Jurkat, Clone E6-1 (cell line): ENCODE measurements at regions not wholly inside any gene's neighbourhood (a gene's known extent, or its start where the extent isn't known, plus 50 kb on each side); places are given as distances from the start of the nearest gene placed in this dataset.
A peak's percentile ranks its signal among the peaks of the same experiment; 100 is the strongest.
"Not testable (repeated sequence)": the region's sequence is repeated elsewhere in the genome, so short reads cannot be mapped to it uniquely, and the experiment has no call there.

Source experiments
- DNase-seq: peaks from one replicate; pipeline ENCODE4 v3.0.0-alpha.2; 2011; ENCODE audit warnings: low read depth, low spot score
- H3K4me3 ChIP-seq: 2 replicates; pipeline ENCODE4 v1.5.1; 2011; ENCODE audit warnings: mild to moderate bottlenecking, low read length, control low read depth, moderate library complexity

DNA sequence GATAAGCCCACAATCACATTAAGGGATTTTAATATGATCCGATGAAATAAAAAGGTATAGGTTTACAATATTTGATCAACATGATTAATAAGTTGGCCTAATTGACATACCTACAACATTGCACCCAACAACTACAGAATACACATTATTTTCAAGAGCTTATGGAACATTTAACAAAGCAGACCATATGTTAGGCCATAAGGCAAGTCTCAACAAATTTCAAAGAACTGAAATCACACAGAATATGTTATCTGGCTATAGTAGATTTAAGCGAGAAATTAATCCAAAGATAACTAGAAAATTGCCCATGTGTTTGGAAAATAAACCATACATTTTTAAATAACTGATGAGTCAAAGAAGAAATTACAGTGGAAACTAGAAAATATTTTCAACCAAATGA is 126.0 kb upstream of the KCNG1 start:
- no peak for DNase-seq
- H3K4me3 ChIP-seq = no peak overlapping the region

DNA sequence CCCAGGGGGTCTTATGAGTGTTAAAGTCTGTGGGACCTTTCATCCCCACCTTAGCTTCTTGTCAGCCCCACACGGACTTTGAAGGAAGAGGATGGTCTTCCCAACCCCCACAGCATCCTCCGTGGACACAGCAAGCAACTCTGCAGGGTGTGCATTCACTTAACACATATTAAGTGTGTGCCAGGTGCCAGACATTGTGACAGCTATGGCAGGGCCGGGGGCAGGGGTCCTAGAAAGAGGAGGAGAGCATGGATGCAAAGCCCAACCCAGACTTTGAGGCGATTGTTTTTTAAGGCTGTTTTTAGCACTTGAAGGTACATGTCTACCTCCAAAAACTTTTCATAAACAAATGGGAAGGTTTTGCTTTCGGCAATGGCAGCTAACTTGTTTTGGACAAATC is 121.6 kb upstream of the KCNG1 start:
- H3K4me3 ChIP-seq = no peak overlapping the region
- no peak for DNase-seq

DNA sequence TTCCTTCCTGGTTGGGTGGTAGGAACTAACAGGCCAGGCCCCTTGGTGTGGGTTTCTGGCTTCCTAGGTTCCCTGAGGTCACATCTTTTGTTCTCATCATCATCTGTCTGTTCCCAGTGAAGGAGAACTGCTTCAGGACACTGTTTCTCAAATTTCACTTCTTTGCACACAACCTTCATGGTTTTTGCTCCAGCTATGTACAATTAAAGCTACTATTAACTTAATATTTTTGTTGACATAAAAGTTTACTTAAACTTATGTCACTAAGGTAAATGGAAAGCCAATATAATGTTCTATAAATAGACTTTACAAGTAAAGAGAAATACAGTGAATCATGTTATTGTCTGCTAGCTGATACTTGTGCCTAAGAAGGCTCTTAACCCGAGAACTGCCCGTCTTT is 120.7 kb upstream of the KCNG1 start:
- no peak for DNase-seq
- H3K4me3 ChIP-seq = no peak overlapping the region

DNA sequence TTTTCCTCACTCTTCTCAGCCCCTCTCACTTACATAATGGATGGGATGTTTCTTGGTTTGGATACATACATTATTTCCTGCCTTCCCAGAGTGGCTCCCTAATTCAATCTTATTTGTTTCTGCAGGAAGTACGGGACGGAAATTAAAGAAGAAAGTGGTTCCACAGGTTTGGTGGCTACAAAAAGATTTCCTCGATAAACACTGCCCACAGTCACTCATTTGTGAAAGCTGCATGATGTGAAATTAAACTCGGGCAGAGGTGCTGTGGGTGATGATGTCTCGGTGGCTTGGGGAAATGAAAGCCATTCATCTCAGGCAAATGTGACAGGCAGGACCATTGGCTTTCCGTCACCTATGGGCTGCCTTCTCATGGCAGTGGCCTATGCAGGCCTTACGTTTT is 119.5 kb upstream of the KCNG1 start:
- DNase-seq = no peak
- no peak overlapping the region for H3K4me3 ChIP-seq

DNA sequence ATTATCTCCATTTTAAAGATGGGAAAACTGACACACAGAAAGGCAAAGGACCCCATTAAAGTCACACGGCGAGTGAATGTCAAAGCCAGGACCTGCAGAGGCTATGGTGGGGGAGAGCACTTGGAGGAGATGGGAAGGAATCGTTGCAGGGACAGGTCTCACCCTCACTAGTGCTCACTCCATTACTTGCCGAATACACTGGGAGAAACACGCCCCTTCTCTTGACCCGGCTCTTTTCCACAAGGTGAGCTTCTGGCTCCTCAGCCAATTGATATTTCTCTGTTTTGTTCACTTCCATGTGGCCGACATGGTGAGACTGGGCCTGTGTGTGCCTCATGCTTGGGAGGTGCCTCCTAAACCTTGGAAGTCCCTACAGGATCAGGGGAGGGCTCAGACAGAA is 117.8 kb upstream of the KCNG1 start:
- no peak for DNase-seq
- no peak overlapping the region for H3K4me3 ChIP-seq

DNA sequence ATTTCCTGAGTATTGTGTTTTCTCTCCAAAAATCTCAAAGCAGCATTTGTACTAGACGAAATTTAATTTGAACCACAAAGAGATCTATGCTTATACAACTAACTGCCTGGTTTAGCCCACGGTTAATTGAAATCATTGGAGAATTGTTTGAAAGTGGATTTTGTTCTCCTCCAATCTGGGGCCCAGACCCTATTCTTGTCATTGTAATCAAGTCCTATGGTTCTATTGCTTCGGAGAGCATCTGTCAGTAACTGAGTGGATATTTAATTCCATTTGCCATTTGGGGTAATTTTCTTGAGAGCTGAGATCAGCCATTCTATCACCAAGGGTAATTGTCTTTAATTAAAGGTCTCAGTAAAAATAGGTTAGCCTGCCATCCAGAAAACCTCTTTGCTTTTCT is 117.0 kb upstream of the KCNG1 start:
- DNase-seq = no peak
- no peak overlapping the region for H3K4me3 ChIP-seq

DNA sequence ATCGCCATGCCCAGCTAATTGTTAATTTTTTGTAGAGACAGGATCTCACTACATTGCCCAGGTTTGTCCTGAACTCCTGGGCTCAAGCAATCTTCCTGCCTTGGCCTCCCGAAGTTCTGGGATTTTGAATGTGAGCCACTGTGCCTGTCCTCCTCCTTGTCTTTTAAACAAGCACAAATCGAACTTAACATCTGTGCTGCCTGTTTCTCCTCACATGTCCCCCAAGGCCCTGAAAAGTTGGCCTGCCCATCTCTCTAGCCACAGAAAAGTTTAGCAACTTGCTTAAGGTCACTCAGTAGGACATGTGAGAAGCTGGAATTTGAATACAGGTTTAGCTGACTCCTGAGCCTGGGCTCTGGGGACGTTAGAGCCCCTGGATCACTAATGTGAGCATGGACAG is 115.7 kb upstream of the KCNG1 start:
- no peak for DNase-seq
- H3K4me3 ChIP-seq = no peak overlapping the region

DNA sequence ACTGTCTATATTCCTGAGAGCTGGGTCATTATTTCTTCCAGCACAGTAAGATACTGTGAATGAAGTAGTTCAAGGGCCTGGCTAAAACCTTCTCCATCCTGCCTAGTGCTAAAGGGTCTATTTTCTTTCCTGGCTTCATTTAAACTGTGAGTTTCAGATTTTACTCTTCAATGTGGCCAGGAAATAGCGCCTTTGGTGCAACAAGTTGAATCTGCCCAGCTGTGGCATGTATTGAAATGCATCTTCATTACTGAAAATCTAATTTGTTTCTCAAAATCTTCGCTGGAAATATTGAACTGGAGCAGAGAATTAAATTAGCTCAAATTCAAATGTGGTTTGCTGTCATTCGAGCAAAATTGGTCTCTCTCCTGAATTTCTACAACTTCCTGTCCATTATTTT is 114.6 kb upstream of the KCNG1 start:
- DNase-seq = no peak
- H3K4me3 ChIP-seq = no peak overlapping the region

DNA sequence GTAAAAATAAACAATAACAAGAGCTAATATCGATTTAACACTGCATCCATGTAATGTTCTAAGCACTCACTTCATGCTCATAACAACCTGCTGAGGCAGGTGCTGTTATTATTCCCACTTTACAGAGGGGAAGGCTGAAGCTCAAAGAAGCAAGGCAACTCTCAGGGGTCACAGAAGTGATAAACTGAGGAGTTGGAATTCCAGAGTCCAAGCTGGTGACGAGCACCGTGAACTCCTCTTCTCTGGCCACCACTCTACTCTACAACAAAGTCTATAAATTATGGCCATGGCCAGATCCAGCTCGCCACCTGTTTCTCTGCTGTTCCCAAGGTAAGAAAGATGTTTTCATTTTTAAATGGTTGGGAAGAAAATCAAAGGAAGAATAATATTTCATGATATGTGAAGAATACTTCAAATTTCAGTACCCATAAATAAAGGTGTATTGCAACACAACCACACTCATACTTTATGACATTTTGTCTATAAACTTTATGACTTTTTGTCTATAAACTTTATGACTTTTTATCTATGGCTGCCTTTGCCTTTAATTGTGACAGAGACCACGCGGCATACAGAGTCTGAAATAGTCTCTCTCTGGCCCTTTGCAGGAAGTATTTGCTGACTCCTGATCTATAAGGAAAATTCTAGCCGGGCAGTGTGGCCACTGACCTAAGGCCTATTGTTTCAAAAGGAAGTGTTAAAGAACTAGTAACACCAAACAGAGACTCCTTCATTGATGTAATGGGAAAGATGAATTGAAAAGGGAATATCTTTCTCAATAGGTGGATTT is 113.2 kb upstream of the KCNG1 start:
- DNase-seq = no peak
- no peak overlapping the region for H3K4me3 ChIP-seq

DNA sequence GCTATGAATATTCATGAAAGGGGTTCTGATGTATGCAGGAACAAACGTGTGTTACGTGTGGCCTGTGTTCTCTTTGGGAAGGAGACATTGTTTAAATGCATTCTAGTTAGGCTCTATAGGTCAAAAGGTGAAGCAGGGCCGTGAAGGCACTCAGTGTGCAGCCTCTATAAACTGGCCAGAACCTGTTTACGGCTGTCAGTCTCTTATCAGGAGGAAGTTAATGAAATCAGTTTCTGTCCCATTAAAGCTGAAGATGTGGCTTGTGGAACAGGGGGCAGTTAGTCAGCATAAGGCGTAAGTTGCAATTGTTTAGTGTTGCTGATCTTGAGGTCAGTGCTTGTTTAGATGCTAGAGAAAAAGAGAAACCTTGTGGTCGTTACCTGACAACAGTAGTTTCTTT is 111.5 kb upstream of the KCNG1 start:
- DNase-seq = no peak
- H3K4me3 ChIP-seq = no peak overlapping the region

DNA sequence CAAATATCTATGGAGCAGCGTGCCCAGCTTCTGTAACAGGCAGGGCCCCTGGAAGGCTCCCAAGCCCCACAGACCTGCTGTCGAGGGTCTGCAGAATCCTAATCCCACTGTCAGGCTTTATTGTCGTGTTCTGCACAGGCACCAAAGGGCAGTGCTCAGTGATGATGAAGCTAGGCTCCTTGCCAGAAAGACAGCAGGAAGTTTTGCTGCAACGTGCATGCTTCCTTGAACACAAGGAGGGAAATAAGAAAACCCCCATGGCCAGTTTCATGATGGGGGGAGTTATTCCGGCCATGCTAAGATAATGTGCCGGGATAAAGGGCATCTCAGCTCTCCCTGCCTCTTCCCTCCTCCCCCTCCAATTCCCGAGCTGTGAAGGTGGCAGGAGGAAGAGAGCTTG is 109.4 kb upstream of the KCNG1 start:
- DNase-seq = no peak
- no peak overlapping the region for H3K4me3 ChIP-seq

DNA sequence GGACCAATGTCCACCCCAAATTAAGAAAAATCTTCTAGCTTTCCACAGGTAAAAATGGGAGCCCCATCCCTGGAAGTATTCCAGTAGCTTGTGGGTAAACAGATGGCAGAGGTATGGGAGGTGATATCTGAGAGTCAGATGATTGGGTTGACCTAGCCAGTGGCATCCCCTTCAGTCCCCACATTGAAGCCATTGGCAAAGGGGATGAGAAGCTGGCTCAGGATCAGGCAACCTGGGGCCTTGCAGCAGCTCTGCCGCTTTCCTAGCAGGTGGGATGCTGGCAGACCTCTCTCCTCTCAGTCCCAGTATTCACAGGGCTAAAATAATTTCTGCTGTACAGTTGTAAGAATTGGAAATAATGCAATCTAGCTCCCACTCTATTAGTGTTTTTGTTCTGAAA is 108.9 kb upstream of the KCNG1 start:
- no peak for DNase-seq
- H3K4me3 ChIP-seq = no peak overlapping the region

DNA sequence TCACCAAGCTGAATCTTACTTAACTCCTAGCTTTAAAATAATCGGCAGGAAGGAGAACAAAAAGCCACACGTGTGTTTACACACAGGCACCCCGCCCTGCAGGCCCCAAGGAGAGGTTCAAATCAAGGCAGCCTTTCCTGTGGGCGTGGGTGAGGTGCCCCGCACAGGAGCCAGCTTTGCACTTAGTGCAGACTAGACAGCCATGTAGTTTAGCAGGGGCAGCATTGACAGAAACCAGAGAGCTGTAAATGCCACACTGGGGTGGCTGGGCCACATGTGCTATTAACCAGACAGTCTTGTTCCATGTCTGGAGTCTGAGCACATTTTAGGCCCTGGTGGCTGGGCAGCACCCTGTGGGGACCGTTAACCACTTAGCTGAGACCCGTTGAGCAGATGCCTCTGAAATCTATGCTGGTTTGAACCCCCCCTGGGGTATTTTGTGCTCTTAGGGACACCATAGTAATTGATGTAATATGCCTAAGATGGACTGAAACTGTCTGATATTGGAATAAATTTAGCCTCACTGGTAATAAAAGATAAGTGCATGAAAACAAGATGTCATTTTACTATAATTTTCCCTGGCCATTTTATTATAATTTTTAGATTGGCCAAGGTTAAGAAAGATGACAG is 106.4 kb upstream of the KCNG1 start:
- no peak overlapping the region for H3K4me3 ChIP-seq
- no peak for DNase-seq

DNA sequence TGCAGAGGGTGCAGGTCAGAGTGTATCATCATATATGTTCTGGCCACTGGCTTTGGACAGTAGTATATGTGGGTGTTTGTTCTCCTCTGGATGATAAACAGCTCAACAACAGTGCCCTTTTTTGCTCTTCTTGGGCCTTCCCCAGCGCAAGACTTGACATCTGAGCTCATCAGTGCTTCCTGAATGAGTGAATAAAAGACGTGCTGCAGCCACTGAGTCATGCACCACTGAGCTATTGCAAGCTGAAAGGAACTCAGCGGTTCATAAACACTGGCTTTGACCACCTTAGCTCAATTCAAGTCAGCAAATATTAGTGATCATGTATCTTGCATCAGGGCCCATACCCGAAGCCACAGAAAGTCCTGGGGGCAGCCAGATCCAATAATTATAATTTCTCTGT is 105.3 kb upstream of the KCNG1 start:
- DNase-seq = no peak

DNA sequence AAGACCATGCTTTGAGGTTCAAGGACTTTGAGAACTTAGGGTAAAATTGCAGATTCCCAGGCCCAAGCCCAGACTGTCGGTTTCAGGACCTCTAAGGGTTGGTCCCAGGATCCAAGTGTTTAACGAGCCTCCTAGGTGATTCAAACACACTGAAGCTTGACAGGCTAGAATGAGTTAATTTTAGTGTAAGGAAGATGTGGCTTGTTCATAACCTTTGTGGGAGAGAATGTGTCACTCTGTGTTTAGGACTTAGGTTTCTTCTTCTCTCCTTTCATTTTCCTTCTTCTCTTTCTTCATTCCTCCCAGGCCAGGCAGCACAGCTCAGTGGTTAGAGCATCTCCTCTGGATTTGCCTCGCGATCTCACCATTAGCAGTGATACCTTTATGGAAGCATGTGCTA is 104.8 kb upstream of the KCNG1 start:
- no peak overlapping the region for H3K4me3 ChIP-seq
- DNase-seq = no peak

More for the DNA sequence above, 105.3 kb upstream of the KCNG1 start:
- H3K4me3 ChIP-seq = no peak overlapping the region

DNA sequence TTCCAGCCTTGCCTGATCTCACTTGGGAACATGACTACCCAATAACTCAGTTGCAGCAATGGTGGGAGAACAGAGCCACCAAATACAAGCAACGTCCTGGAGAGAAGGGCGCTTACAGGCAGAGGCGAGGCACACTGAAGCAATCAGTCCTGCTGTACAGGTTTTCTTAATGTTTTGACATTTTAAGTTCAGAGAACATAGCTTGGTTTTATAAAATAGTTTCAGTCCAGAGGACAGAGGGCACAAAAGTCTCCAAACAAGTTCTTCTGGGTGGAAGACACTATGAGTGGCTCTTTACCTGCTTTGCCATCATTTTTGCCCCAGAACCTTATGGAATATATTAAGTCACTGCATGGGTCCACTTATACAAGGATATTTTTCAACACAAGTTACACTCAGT is 103.4 kb upstream of the KCNG1 start:
- DNase-seq = no peak
- H3K4me3 ChIP-seq = no peak overlapping the region

DNA sequence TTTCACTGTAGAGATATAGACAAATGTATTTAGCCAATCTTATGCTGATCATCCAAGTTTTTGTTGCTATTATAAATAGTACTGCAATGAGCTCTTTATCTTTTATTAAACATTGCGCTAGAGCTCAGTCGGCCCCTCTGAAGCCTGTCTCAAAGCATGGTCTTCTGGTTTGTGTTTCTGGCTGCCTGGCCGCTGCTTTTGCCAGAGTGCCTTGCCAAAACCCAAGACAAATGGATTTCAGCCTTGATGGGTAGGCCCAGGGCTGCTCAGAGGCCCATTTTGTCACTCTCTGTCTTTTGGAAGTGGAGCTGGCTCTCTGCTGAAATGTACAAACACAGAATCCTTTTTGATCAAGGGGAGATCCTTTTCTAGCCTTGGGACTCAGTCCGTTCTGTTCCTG is 102.9 kb upstream of the KCNG1 start:
- DNase-seq = no peak
- H3K4me3 ChIP-seq = no peak overlapping the region

DNA sequence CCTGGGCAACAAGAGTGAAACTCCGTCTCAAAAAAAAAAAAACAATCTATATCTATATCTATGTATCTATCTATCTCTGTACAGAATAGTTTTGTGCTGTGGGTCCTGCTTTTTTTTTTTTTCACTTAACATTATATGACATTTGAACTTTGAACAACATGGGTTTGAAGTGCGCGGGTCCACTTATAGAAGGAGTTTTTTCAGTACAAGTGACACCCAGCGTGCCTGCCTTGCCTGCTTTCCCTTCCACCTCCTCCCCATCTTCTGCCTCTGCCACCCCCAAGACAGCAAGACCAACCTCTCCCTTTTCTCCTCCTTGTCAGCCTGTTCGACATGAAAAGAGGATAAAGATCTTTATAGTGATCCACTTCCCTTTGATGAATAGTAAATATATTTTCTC is 102.2 kb upstream of the KCNG1 start:
- H3K4me3 ChIP-seq = no peak overlapping the region
- no peak for DNase-seq

DNA sequence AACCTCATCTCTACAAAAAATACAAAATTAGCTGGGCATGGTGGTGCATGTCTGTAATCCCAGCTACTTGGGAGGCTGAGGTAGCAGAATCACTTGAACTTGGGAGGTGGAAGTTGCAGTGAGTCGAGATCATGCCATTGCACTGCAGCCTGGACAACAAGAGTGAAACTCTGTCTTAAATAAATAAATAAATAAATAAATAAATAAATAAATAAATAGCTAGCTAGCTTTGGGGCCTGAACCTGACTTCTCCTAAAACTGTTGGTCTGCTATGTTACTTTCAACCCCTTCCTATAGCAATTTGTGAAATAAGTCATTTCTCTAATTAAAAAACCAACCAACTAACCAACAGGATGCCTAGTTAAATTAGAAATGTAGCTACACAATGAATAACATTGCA is 101.0 kb upstream of the KCNG1 start:
- H3K4me3 ChIP-seq, DNase-seq: not testable (repeated sequence)

DNA sequence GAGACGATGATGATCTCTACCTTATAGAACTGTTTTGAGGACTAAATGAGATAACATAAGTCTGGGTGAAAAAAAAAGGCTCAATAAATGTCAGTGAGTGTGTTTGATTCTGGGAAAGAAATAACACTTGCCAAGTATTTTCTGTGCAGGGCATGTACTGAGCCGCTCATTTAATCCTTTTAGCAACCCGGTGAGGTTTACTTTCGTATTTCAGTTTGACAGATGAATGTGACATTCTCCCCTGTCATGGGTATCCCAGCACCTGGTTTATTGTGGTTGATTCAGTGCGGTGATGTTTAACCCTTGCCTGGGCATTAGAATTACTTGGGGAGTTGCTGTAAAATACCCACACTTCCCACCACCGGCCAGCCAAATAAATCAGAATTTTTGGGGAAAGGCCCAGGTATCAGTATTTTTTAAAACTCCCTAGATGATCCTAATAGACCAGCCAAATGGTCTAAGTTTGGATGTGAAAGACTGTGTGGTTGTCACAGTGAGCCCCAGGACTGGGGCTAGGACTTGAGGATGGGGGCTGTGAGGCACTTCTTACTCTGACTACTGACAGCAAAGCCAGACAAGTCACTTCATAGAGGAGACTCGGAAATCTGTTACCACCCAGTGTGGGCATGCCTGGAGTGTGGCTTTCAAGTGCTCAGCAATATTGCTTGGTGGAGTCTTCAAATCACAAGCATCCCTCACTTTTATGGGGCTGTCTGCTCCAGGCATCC is 100.2 kb upstream of the KCNG1 start:
- DNase-seq = peak; percentile 1

More for the DNA sequence above, 100.2 kb upstream of the KCNG1 start:
- no peak overlapping the region for H3K4me3 ChIP-seq
